Suprapubic skin (tissue), 4 donors: ENCODE measurements at regions not wholly inside any gene's neighbourhood (a gene's known extent, or its start where the extent isn't known, plus 50 kb on each side); places are given as distances from the start of the nearest gene placed in this dataset.
A peak's percentile ranks its signal among the peaks of the same experiment; 100 is the strongest.

Experiments used
- DNase-seq, 2 donors: peaks; one replicate each; pipeline ENCODE4 v3.0.0-alpha.2; 2019; ENCODE audit warnings: low spot score in 2 of 2
- H3K27ac ChIP-seq: fragments of 200-600 bp; sonication (generic); one replicate; pipeline ENCODE4 v1.5.1; 2019
- H3K27me3 ChIP-seq: fragments of 200-600 bp; sonication (generic); one replicate; pipeline ENCODE4 v1.5.1; 2019
- H3K36me3 ChIP-seq: fragments of 200-600 bp; sonication (generic); one replicate; pipeline ENCODE4 v1.5.1; 2019
- H3K4me1 ChIP-seq: fragments of 200-600 bp; sonication (generic); one replicate; pipeline ENCODE4 v1.5.1; 2019
- H3K4me3 ChIP-seq: fragments of 200-600 bp; sonication (generic); one replicate; pipeline ENCODE4 v1.5.1; 2019; ENCODE audit warnings: mild to moderate bottlenecking
- H3K9me3 ChIP-seq: fragments of 200-600 bp; sonication (generic); one replicate; pipeline ENCODE4 v1.5.1; 2019
- CTCF ChIP-seq, 2 donors: fragments of 200-600 bp in 1 of 2; fragments of 450-650 bp in 1 of 2; sonication (generic) in 1 of 2; IDR thresholded peaks; one replicate each; pipeline ENCODE4 v1.5.1; 2016 to 2019; ENCODE audit warnings: antibody characterized with exemption in 2 of 2, mild to moderate bottlenecking in 1 of 2, moderate library complexity in 1 of 2
- EP300 ChIP-seq: sonication (generic); formaldehyde crosslinking; IDR thresholded peaks from one replicate; pipeline ENCODE4 v1.6.1; 2017; ENCODE audit warnings: antibody characterized with exemption
- POLR2A ChIP-seq, 2 donors: fragments of 450-650 bp; IDR thresholded peaks; one replicate each; pipeline ENCODE4 v1.6.1; 2017; ENCODE audit warnings: antibody characterized with exemption in 2 of 2, mild to moderate bottlenecking in 2 of 2, moderate library complexity in 2 of 2
- POLR2AphosphoS5 ChIP-seq, 3 donors: sonication (generic); formaldehyde crosslinking; IDR thresholded peaks; one replicate each; pipeline ENCODE4 v1.6.1; 2017; ENCODE audit warnings: antibody characterized with exemption in 3 of 3
- WGBS: methylation state at CpG from one replicate; pipeline ENCODE4 v1.1.5; 2018; 5-methylcytosine and 5-hydroxymethylcytosine counted together

- TF ChIP-seq POLR2AphosphoS5 (IDR thresholded peaks at IDR 0.05) (no peak), CTCF (IDR thresholded peaks at IDR 0.05) (no peak), POLR2A (IDR thresholded peaks at IDR 0.05) (no peak), EP300 (no peak)
- Histone ChIP-seq H3K36me3 (no peaks in the 10 kb centered on the region), H3K9me3 (no peaks in the 10 kb centered on the region), H3K4me3 (no peak overlapping the region), H3K4me1 (peaks cover 24% of the 10 kb centered on the region), H3K27ac (no peak overlapping the region), H3K27me3 (no peaks in the 10 kb centered on the region)
- WGBS: 92% methylated on average over 6 of the region's 10 CpGs
- peak; percentile 34 to 39 for DNase-seq
Observed at GRCh38 chr3:194989241-194989640, 281.7 kb downstream of the XXYLT1 start.

- Histone ChIP-seq H3K27me3 (no peaks in the 10 kb centered on the region), H3K4me3 (no peak overlapping the region), H3K9me3 (no peaks in the 10 kb centered on the region), H3K36me3 (no peaks in the 10 kb centered on the region), H3K4me1 (peaks cover 10% of the 10 kb centered on the region), H3K27ac (no peak overlapping the region)
- WGBS: 77% methylated on average over 8 of the region's 8 CpGs
- DNase-seq: peak in 1 of 2 donors; percentile 61
- TF ChIP-seq EP300 (no peak), POLR2AphosphoS5 (IDR thresholded peaks at IDR 0.05) (no peak), POLR2A (IDR thresholded peaks at IDR 0.05) (no peak), CTCF (IDR thresholded peaks at IDR 0.05) (no peak)
Observed at GRCh38 chr3:194990454-194991337, 280.3 kb downstream of the XXYLT1 start.

- Histone ChIP-seq H3K36me3 (no peaks in the 10 kb centered on the region), H3K4me1 (peaks cover 4% of the 10 kb centered on the region), H3K27me3 (no peaks in the 10 kb centered on the region), H3K27ac (no peak overlapping the region), H3K9me3 (no peaks in the 10 kb centered on the region), H3K4me3 (no peak overlapping the region)
- no peak for DNase-seq
- WGBS: 72% methylated on average over 4 of the region's 4 CpGs
- no peak for TF ChIP-seq CTCF (IDR thresholded peaks at IDR 0.05)
- TF ChIP-seq POLR2A (IDR thresholded peaks at IDR 0.05): no peak
Observed at GRCh38 chr3:194991338-194991654, 279.7 kb downstream of the XXYLT1 start.

- H3K9me3 ChIP-seq: no peaks in the 10 kb centered on the region
- no peaks in the 10 kb centered on the region for H3K4me1 ChIP-seq
- peak in 1 of 2 donors; percentile 76 for DNase-seq
- no peaks in the 10 kb centered on the region for H3K36me3 ChIP-seq
- H3K27ac ChIP-seq: no peak overlapping the region
- TF ChIP-seq POLR2A (IDR thresholded peaks at IDR 0.05): no peak
- no peak for TF ChIP-seq EP300
- no peak for TF ChIP-seq POLR2AphosphoS5 (IDR thresholded peaks at IDR 0.05)
- no peak for TF ChIP-seq CTCF (IDR thresholded peaks at IDR 0.05)
- H3K27me3 ChIP-seq: no peaks in the 10 kb centered on the region
- WGBS: 70% methylated on average over 14 of the region's 14 CpGs
- no peak overlapping the region for H3K4me3 ChIP-seq
Observed at GRCh38 chr3:194993896-194994295, 277.1 kb downstream of the XXYLT1 start.

GRCh38 chr3:194994551-194994981 lies 276.4 kb downstream of the XXYLT1 start:
- H3K36me3 ChIP-seq: no peaks in the 10 kb centered on the region
- H3K27me3 ChIP-seq: no peaks in the 10 kb centered on the region
- H3K9me3 ChIP-seq: no peaks in the 10 kb centered on the region
- no peak overlapping the region for H3K4me3 ChIP-seq
- TF ChIP-seq POLR2AphosphoS5 (IDR thresholded peaks at IDR 0.05): no peak
- no peak for TF ChIP-seq EP300
- no peak overlapping the region for H3K27ac ChIP-seq
- WGBS: 93% methylated on average over 6 of the region's 6 CpGs
- H3K4me1 ChIP-seq: no peaks in the 10 kb centered on the region
- peak in 1 of 2 donors; percentile 52 for DNase-seq
